CD14-positive monocyte (primary cell): ENCODE measurements at regions not wholly inside any gene's neighbourhood (a gene's known extent, or its start where the extent isn't known, plus 50 kb on each side); places are given as distances from the start of the nearest gene placed in this dataset.

ENCODE experiments used
- DNase-seq, 3 donors: peaks; one replicate each; pipeline ENCODE4 v3.0.0-alpha.2; 2011 to 2022
- H2AFZ ChIP-seq: 2 replicates; pipeline ENCODE4 v1.6.0; 2012; ENCODE audit warnings: mild to moderate bottlenecking, low read depth, low read length, inconsistent platforms; ENCODE audit not compliant: insufficient read depth, poor library complexity, severe bottlenecking
- H3K27ac ChIP-seq, 2 donors: 1 replicate in 1 of 2; 2 replicates in 1 of 2; pipeline ENCODE4 v1.5.1; 2012 to 2013; ENCODE audit warnings: low read length in 2 of 2, control low read depth in 1 of 2, inconsistent platforms in 1 of 2, low read depth in 1 of 2, mild to moderate bottlenecking in 1 of 2
- H3K27me3 ChIP-seq, 2 donors: one replicate each; pipeline versions ENCODE4 v1.6.0 to v1.6.1; 2011 to 2013; ENCODE audit warnings: low read length in 2 of 2; ENCODE audit not compliant: control insufficient read depth in 2 of 2, insufficient read depth in 2 of 2
- H3K36me3 ChIP-seq, 2 donors: replicated peaks in 1 of 2; 1 replicate in 1 of 2; 2 replicates in 1 of 2; pipeline versions ENCODE4 v1.5.1 to v1.6.1; 2012 to 2013; ENCODE audit warnings: low read length in 2 of 2, control low read depth in 1 of 2, inconsistent platforms in 1 of 2, mild to moderate bottlenecking in 1 of 2; ENCODE audit not compliant: insufficient read depth in 2 of 2, control insufficient read depth in 1 of 2
- H3K4me1 ChIP-seq, 2 donors: 1 replicate in 1 of 2; 2 replicates in 1 of 2; pipeline versions ENCODE4 v1.5.1 to v1.6.1; 2012 to 2013; ENCODE audit warnings: low read length in 2 of 2, control low read depth in 1 of 2, inconsistent platforms in 1 of 2, mild to moderate bottlenecking in 1 of 2, moderate library complexity in 1 of 2; ENCODE audit not compliant: insufficient read depth in 2 of 2, control insufficient read depth in 1 of 2
- H3K4me2 ChIP-seq: replicated peaks from 2 replicates; pipeline ENCODE3; 2012; ENCODE audit warnings: low read length, moderate library complexity, mild to moderate bottlenecking; ENCODE audit not compliant: poor library complexity, severe bottlenecking; ENCODE audit errors: extremely low read depth
- H3K4me3 ChIP-seq, 3 experiments: fragments of 200-600 bp in 1 of 3; sonication (generic) in 1 of 3; replicated peaks in 1 of 3; 1 replicate in 2 of 3; 2 replicates in 1 of 3; pipeline ENCODE4 v1.5.1; 2011 to 2013; ENCODE audit warnings: low read length in 3 of 3, mild to moderate bottlenecking in 3 of 3, control low read depth in 2 of 3, low read depth in 2 of 3, inconsistent platforms in 1 of 3, moderate library complexity in 1 of 3
- H3K79me2 ChIP-seq: 2 replicates; pipeline ENCODE4 v1.6.0; 2012; ENCODE audit warnings: mild to moderate bottlenecking, control low read depth, inconsistent platforms, low read length, moderate library complexity; ENCODE audit not compliant: insufficient read depth
- H3K9ac ChIP-seq: 2 replicates; pipeline ENCODE4 v1.6.0; 2017; ENCODE audit warnings: low read length, mild to moderate bottlenecking; ENCODE audit not compliant: insufficient read depth, poor library complexity, severe bottlenecking
- H3K9me3 ChIP-seq, 2 donors: replicated peaks in 1 of 2; 1 replicate in 1 of 2; 2 replicates in 1 of 2; pipeline versions ENCODE4 v1.5.1 to v1.6.1; 2012 to 2013; ENCODE audit warnings: low read length in 2 of 2, control low read depth in 1 of 2; ENCODE audit not compliant: control insufficient read depth in 1 of 2, insufficient read depth in 1 of 2
- H4K20me1 ChIP-seq: 2 replicates; pipeline ENCODE4 v1.6.0; 2012; ENCODE audit warnings: mild to moderate bottlenecking, low read length, control low read depth, moderate library complexity; ENCODE audit not compliant: insufficient read depth
- H3K27ac Mint-ChIP-seq, 7 donors: one replicate each; pipeline ENCODE4 v1.8.0; 2020; ENCODE audit warnings: mild to moderate bottlenecking in 7 of 7, mixed read lengths in 7 of 7, moderate library complexity in 6 of 7, inconsistent platforms in 2 of 7
- H3K27me3 Mint-ChIP-seq, 3 donors: one replicate each; pipeline ENCODE4 v1.8.0; 2021 to 2022; ENCODE audit warnings: low read depth in 3 of 3, mild to moderate bottlenecking in 3 of 3, mixed read lengths in 3 of 3, moderate library complexity in 3 of 3, inconsistent platforms in 1 of 3
- H3K36me3 Mint-ChIP-seq, 2 donors: one replicate each; pipeline ENCODE4 v1.8.0; 2020; ENCODE audit warnings: mixed read lengths in 2 of 2, inconsistent platforms in 1 of 2, mild to moderate bottlenecking in 1 of 2
- H3K4me1 Mint-ChIP-seq: one replicate; pipeline ENCODE4 v1.8.0; 2020; ENCODE audit warnings: mild to moderate bottlenecking, mixed read lengths
- H3K4me3 Mint-ChIP-seq, 2 donors: one replicate each; pipeline ENCODE4 v1.8.0; 2020; ENCODE audit warnings: mild to moderate bottlenecking in 2 of 2, mixed read lengths in 2 of 2, moderate library complexity in 1 of 2
- H3K9me3 Mint-ChIP-seq, 7 donors: one replicate each; pipeline ENCODE4 v1.8.0; 2020 to 2022; ENCODE audit warnings: mixed read lengths in 7 of 7, mild to moderate bottlenecking in 6 of 7, moderate library complexity in 6 of 7, inconsistent platforms in 2 of 7
- WGBS: methylation state at CpG from one replicate; pipeline ENCODE4 v1.1.5; 2013; ENCODE audit warnings: missing lambda C conversion rate; ENCODE audit not compliant: insufficient coverage; 5-methylcytosine and 5-hydroxymethylcytosine counted together
- intact Hi-C, 2 donors: fragments of 100-400 bp; cut with micrococcal nuclease; formaldehyde crosslinking; loops; one replicate each; pipeline versions ENCODE4 v1.15.0 to v1.15.1; 2023
- TF ChIP-seq, protein P1 (sequence below): fragments of 200-600 bp; IDR thresholded peaks from one replicate; pipeline ENCODE4 v1.8.0; 2022; ENCODE audit warnings: antibody characterized with exemption, mild to moderate bottlenecking

- Histone ChIP-seq H3K36me3 (no peaks in the 10 kb centered on the region), H3K79me2 (no peaks in the 10 kb centered on the region), H3K4me2 (no peak overlapping the region), H3K4me1 (no peaks in the 10 kb centered on the region), H2AFZ (no peak overlapping the region), H3K4me3 (no peak overlapping the region), H3K27me3 (no peaks in the 10 kb centered on the region), H3K9me3 (peaks cover 0 to 4% of the 10 kb centered on the region in 2 donors), H3K9ac (no peak overlapping the region), H4K20me1 (no peaks in the 10 kb centered on the region), H3K27ac (no peak overlapping the region)
- Mint-ChIP-seq H3K36me3 (no peaks in the 10 kb centered on the region), H3K27me3 (peaks cover 0 to 2% (median 0%) of the 10 kb centered on the region in 3 donors), H3K4me3 (no peak overlapping the region), H3K9me3 (peaks cover 0 to 5% (median 0%) of the 10 kb centered on the region in 7 donors), H3K4me1 (no peaks in the 10 kb centered on the region), H3K27ac (no peak overlapping the region)
- intact Hi-C loops: no loop called here
- no peak for DNase-seq
- TF ChIP-seq, protein P1, sequence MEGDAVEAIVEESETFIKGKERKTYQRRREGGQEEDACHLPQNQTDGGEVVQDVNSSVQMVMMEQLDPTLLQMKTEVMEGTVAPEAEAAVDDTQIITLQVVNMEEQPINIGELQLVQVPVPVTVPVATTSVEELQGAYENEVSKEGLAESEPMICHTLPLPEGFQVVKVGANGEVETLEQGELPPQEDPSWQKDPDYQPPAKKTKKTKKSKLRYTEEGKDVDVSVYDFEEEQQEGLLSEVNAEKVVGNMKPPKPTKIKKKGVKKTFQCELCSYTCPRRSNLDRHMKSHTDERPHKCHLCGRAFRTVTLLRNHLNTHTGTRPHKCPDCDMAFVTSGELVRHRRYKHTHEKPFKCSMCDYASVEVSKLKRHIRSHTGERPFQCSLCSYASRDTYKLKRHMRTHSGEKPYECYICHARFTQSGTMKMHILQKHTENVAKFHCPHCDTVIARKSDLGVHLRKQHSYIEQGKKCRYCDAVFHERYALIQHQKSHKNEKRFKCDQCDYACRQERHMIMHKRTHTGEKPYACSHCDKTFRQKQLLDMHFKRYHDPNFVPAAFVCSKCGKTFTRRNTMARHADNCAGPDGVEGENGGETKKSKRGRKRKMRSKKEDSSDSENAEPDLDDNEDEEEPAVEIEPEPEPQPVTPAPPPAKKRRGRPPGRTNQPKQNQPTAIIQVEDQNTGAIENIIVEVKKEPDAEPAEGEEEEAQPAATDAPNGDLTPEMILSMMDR: no peak
- no CpG with 5 or more reads among the region's 3 CpGs for WGBS
Observed at GRCh38 chr2:117492209-117492851, 322.2 kb upstream of the DDX18 start.

- H3K4me2 ChIP-seq: no peak overlapping the region
- no CpG with 5 or more reads among the region's 3 CpGs for WGBS
- H3K27ac ChIP-seq: no peak overlapping the region
- no peaks in the 10 kb centered on the region for H3K4me1 ChIP-seq
- TF ChIP-seq, protein P1: no peak
- peaks cover 0 to 1% (median 0%) of the 10 kb centered on the region in 3 donors for H3K27me3 Mint-ChIP-seq
- H3K9me3 ChIP-seq: no peaks in the 10 kb centered on the region
- no peaks in the 10 kb centered on the region for H4K20me1 ChIP-seq
- intact Hi-C loops: no loop called here
- H3K36me3 Mint-ChIP-seq: no peaks in the 10 kb centered on the region
- H3K4me1 Mint-ChIP-seq: no peaks in the 10 kb centered on the region
- no peak overlapping the region for H3K27ac Mint-ChIP-seq
- no peak overlapping the region for H2AFZ ChIP-seq
- H3K4me3 ChIP-seq: no peak overlapping the region
- H3K9ac ChIP-seq: no peak overlapping the region
- H3K36me3 ChIP-seq: no peaks in the 10 kb centered on the region
- peaks cover 0 to 3% (median 2%) of the 10 kb centered on the region in 7 donors for H3K9me3 Mint-ChIP-seq
- no peaks in the 10 kb centered on the region for H3K79me2 ChIP-seq
- DNase-seq: no peak
- H3K4me3 Mint-ChIP-seq: no peak overlapping the region
- H3K27me3 ChIP-seq: no peaks in the 10 kb centered on the region
Observed at GRCh38 chr2:117500721-117501120, 313.8 kb upstream of the DDX18 start.
